ENCODE measurements at regions not wholly inside any gene's neighbourhood (a gene's known extent, or its start where the extent isn't known, plus 50 kb on each side); places are given as distances from the start of the nearest gene placed in this dataset.

GRCh38 chr2:195359043-195359735 lies 297.8 kb upstream of the SLC39A10 start:
- Histone ChIP-seq H3K4me3 (no peak overlapping the region), H3K9me3 (peaks cover 0 to 4% (median 0%) of the 10 kb centered on the region in 4 donors), H3K27ac (no peak overlapping the region), H3K4me1 (no peaks in the 10 kb centered on the region), H3K27me3 (no peaks in the 10 kb centered on the region), H3K36me3 (no peaks in the 10 kb centered on the region)
- no peak for DNase-seq
- intact Hi-C loops (cut with DNase I): no loop called here
- no peak for TF ChIP-seq POLR2AphosphoS5 (IDR thresholded peaks at IDR 0.05)
- TF ChIP-seq POLR2A (IDR thresholded peaks at IDR 0.05): no peak
- TF ChIP-seq EP300 (IDR thresholded peaks at IDR 0.05): no peak
- no peak for TF ChIP-seq CTCF (IDR thresholded peaks at IDR 0.05)
- 16 to 48% methylated on average over 7 of the region's 7 CpGs for WGBS, 2 donors

GRCh38 chr2:195356920-195357440 lies 300.0 kb upstream of the SLC39A10 start:
- no peak for DNase-seq
- H3K4me3 ChIP-seq: no peak overlapping the region
- intact Hi-C loops (cut with DNase I): no loop called here
- H3K36me3 ChIP-seq: no peaks in the 10 kb centered on the region
- H3K4me1 ChIP-seq: no peaks in the 10 kb centered on the region
- TF ChIP-seq CTCF (IDR thresholded peaks at IDR 0.05) (no peak), POLR2AphosphoS5 (IDR thresholded peaks at IDR 0.05) (no peak), EP300 (IDR thresholded peaks at IDR 0.05) (no peak), POLR2A (IDR thresholded peaks at IDR 0.05) (no peak)
- no peak overlapping the region for H3K27ac ChIP-seq
- H3K27me3 ChIP-seq: no peaks in the 10 kb centered on the region
- WGBS, 2 donors: 81 to 94% methylated on average over 4 of the region's 4 CpGs
- peaks cover 0 to 4% (median 0%) of the 10 kb centered on the region in 4 donors for H3K9me3 ChIP-seq

GRCh38 chr2:195356026-195356425 lies 301.0 kb upstream of the SLC39A10 start:
- intact Hi-C loops (cut with DNase I): no loop called here
- TF ChIP-seq CTCF (IDR thresholded peaks at IDR 0.05) (no peak), POLR2A (IDR thresholded peaks at IDR 0.05) (no peak), EP300 (IDR thresholded peaks at IDR 0.05) (no peak), POLR2AphosphoS5 (IDR thresholded peaks at IDR 0.05) (no peak)
- WGBS, 2 donors: 84 to 94% methylated on average over 1 of the region's 1 CpG
- H3K27ac ChIP-seq: no peak overlapping the region
- no peaks in the 10 kb centered on the region for H3K36me3 ChIP-seq
- no peak overlapping the region for H3K4me3 ChIP-seq
- H3K27me3 ChIP-seq: no peaks in the 10 kb centered on the region
- no peaks in the 10 kb centered on the region for H3K4me1 ChIP-seq
- DNase-seq: no peak
- H3K9me3 ChIP-seq: peaks cover 0 to 4% (median 0%) of the 10 kb centered on the region in 4 donors

GRCh38 chr2:195352581-195352980 lies 304.4 kb upstream of the SLC39A10 start:
- intact Hi-C loops (cut with DNase I): no loop called here
- no peak for DNase-seq
- no peaks in the 10 kb centered on the region for H3K27me3 ChIP-seq
- H3K36me3 ChIP-seq: no peaks in the 10 kb centered on the region
- no peaks in the 10 kb centered on the region for H3K4me1 ChIP-seq
- no peak overlapping the region for H3K27ac ChIP-seq
- no peak overlapping the region for H3K4me3 ChIP-seq
- H3K9me3 ChIP-seq: peaks cover 0 to 4% (median 0%) of the 10 kb centered on the region in 4 donors
- TF ChIP-seq POLR2AphosphoS5 (IDR thresholded peaks at IDR 0.05) (no peak), POLR2A (IDR thresholded peaks at IDR 0.05) (no peak)
- 63 to 76% methylated on average over 5 of the region's 5 CpGs for WGBS, 2 donors

GRCh38 chr2:195343942-195344530 lies 313.0 kb upstream of the SLC39A10 start:
- Histone ChIP-seq H3K9me3 (no peaks in the 10 kb centered on the region), H3K27ac (no peak overlapping the region), H3K4me1 (no peaks in the 10 kb centered on the region), H3K36me3 (no peaks in the 10 kb centered on the region), H3K4me3 (no peak overlapping the region), H3K27me3 (no peaks in the 10 kb centered on the region)
- no peak for DNase-seq
- intact Hi-C loops (cut with DNase I): no loop called here
- 74 to 75% methylated on average over 5 of the region's 5 CpGs for WGBS, 2 donors
- no peak for TF ChIP-seq EP300 (IDR thresholded peaks at IDR 0.05)
- no peak for TF ChIP-seq POLR2A (IDR thresholded peaks at IDR 0.05)
- TF ChIP-seq CTCF (IDR thresholded peaks at IDR 0.05): no peak
- no peak for TF ChIP-seq POLR2AphosphoS5 (IDR thresholded peaks at IDR 0.05)

Measured in sigmoid colon (tissue), 6 donors.